Caki2 (cell line): ENCODE measurements at regions not wholly inside any gene's neighbourhood (a gene's known extent, or its start where the extent isn't known, plus 50 kb on each side); places are given as distances from the start of the nearest gene placed in this dataset.

ENCODE experiments used
- DNase-seq: peaks from one replicate; pipeline ENCODE4 v3.0.0-alpha.2; 2015; ENCODE audit warnings: low read depth
- in situ Hi-C: cut with HindIII; loops from 2 replicates; pipeline ENCODE4 v1.10.0; 2016; ENCODE audit warnings: low sequenced_read_pairs, low pct_unique_long_range_greater_than_20kb, mixed read lengths

- in situ Hi-C loops, result no loop called here
- DNase-seq, result no peak
Measured at GRCh38 chr10:88116971-88117626, 253.7 kb downstream of the PTEN start.

- DNase-seq, result no peak
- in situ Hi-C loops, result no loop called here
Measured at GRCh38 chr10:88117869-88118632, 254.6 kb downstream of the PTEN start.

DNA sequence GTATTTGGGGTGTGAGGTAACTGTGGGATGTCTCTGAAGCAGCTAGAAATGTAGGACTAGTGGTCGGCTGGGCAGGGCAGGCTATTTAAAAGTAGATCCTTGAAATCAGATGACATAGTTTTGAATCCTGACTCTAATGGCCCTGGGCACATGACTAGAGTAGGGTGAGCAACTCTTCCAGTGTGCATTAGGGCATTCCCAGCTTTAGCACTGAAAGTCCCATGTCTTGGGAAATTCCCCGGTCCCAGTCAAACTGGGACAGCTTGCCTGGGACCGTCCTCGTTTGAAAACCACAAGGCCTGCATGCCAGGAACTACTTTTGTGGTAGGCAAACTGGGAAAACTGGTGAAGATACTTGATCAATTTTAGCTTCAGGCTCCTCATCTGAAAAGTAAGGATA lies 255.3 kb downstream of the PTEN start:
- in situ Hi-C loops, result no loop called here
- no peak for DNase-seq

GRCh38 chr10:88119160-88119559 lies 255.7 kb downstream of the PTEN start:
- no peak for DNase-seq
- in situ Hi-C loops, result no loop called here

GRCh38 chr10:88120075-88120474 lies 256.6 kb downstream of the PTEN start:
- DNase-seq, result no peak
- in situ Hi-C loops, result no loop called here

DNA sequence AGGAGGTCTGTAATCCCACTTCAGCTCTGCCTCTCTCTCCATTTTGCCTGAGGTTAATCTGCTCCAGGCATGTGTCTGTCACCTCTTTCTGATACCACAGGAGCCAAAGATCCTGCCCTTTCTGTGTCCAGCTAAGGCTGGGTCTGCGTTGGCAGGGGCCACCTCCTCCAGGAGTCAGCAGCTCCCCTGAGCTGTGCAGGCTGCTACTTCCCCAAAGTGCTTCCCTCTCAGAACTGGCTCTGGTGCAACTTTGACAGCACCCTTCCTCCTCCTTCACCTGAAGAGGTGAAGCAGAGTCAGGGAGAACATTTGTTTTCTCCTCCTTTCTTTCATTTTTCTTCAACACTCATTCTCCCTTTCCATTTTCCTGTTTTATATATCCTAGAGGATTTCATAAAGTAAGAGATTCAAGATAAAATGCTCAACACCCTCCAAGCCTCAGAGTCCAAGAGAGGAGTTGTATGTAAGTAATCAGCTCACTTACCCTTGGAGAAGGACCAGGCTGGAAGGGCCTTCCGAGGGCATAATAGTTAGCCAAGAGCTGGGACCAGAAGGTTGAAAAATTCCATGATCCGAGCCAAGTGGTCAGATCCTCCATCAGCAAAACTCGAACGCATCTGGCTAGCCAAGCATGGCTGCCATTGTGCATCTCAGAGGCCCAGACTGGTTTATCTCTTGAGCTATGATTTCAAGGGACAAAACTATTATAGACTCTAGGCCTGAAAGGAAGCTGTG lies 257.3 kb downstream of the PTEN start:
- no peak for DNase-seq
- in situ Hi-C loops, result no loop called here

DNA sequence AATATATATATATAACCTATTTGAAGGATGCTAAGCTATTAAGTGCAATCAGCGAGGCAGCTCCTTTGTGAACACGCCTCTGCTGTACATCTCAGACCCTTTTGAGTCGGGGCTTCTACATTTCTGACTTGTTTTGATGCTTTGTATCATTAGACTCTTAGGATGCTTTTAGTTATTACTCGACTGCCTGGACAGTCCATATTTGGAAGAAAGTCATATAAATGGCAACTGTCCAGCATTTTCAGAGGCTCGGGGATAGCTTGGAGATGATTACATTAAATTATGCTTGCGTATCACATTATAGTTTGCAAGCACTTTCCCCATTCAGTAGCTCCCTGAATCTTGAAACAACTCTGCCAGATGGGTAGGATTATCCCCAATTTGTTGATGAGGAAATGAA lies 257.9 kb downstream of the PTEN start:
- in situ Hi-C loops, result no loop called here
- DNase-seq, result no peak

GRCh38 chr10:88122145-88122544 lies 258.7 kb downstream of the PTEN start:
- no peak for DNase-seq
- in situ Hi-C loops, result no loop called here

DNA sequence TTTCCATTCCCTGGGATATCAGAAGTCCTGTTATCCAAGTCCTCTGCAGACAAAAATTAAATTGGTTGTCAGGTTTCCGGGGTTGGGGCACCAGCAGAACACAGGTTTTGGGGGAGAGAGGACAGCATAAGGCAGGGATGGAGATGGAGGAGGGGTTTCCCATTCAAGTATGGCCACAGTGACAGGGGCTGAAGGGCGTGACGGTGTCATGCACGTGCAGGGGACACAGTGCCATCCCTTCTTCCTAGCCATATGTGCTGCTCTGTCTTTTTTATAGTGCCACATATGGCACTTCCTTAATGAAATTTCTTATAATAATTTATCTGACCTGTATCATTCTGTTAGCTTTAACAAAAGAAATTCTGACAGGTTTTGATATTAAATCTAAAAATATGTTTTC lies 259.2 kb downstream of the PTEN start:
- DNase-seq, result no peak
- in situ Hi-C loops, result no loop called here

DNA sequence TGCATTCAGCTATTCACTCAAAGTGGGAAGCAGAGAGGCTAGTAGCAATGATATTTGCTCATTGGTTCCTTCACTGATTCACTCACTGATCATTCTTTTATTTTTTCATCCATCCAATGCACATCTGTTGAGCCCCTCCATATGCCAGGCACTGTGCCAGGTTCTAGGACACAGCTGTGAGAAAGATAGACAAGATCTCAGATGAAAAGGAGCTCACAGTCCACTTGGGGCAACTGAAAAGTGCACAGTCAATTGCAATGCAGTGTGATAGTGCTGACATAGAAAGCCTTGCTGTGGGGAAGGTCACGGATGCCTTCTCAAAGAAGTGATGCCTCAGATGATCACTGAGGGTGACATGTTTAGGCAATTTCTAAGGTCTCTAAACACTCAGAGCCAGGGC lies 262.3 kb downstream of the PTEN start:
- in situ Hi-C loops, result no loop called here
- no peak for DNase-seq

GRCh38 chr10:88126699-88127098 lies 263.3 kb downstream of the PTEN start:
- in situ Hi-C loops, result no loop called here
- DNase-seq, result no peak

DNA sequence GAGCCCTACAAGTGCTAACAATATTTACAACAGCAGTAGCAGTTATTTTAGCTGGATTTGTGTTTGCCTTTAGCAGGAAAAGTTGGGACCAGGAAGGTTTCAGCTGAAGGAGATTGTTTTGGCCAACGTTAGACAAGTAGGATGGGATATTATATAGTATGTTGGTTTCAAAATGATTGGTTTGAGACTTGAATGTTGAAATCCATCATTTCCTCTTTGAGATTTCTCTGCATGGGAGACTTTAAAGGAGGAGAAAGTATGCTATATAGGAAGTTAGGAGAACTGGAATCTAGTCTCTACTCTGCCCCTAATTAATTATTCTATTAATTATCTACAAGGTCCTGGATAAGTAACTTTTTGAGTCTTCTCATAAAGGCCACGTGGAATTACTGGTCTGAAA lies 263.8 kb downstream of the PTEN start:
- DNase-seq, result no peak
- in situ Hi-C loops, result no loop called here

DNA sequence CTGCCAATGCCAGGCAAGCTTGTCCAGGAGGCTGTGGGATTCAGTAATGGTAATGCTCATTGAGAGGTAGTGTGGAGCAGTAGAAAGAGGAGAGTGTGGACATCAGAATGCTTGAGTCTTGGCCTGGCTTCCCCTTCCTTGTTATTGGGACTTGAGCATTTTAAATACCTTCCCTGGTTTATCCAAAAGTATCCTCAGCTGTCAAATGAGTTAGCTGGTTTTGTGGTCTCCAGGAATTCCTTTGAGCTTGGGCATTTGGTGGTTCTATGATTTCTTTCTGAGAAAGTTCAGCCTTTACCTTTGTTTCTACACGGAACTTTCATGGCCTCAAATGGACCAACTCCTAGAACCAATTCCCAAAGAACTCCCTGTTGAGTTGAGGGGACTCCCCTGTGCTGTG lies 264.3 kb downstream of the PTEN start:
- in situ Hi-C loops, result no loop called here
- no peak for DNase-seq

- in situ Hi-C loops, result no loop called here
- no peak for DNase-seq
Measured at GRCh38 chr10:88129013-88129412, 265.6 kb downstream of the PTEN start.

- DNase-seq, result no peak
- in situ Hi-C loops, result no loop called here
Measured at GRCh38 chr10:88130912-88131311, 267.5 kb downstream of the PTEN start.

- in situ Hi-C loops, result no loop called here
- no peak for DNase-seq
Measured at GRCh38 chr10:88131511-88132139, 268.2 kb downstream of the PTEN start.

DNA sequence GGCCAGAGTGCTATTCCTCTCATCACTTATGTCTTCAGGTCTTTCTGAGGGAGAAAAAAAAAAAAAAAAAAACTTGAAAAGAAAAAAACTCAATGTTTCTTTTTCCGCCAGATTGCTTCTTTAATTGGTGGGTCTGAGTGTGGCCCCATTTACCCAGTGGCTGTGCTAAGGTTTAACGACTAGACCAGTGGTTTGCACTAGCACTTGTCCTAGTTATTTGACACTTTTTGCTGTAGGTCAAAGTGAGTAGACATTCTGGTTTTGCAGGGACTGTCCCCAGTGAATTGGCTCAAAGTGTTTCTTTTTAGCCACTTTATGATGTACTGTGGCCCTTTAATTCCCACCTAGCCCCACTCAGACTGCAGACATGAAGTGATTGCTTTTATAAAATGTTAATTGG lies 273.3 kb downstream of the PTEN start:
- DNase-seq, result no peak
- in situ Hi-C loops, result no loop called here

DNA sequence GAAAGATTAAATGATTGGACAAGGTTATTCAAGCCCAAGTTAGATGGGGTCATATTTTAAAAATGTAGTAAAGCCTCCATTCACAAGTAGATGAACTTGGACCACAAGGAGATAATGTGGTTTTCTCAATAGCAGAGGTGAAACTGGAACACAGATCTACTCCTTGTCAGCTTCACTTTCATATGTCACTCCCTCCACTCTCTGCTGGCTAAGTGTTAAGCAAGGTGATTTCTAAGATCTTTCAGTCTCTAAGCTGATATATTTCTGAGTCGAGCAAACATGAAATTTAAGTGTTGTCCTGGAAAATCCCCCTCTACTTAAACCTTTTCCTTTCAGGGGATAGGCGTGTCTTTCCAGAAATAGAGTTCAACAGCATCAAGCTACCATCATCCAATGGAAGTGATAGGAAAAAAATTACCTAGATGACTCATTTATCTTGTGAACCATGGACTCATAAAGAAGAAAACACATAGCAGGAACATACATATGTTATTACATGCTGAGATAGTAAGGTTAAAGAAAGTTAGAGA lies 275.0 kb downstream of the PTEN start:
- DNase-seq, result no peak
- in situ Hi-C loops, result no loop called here
